HepG2 (cell line): ENCODE measurements at regions not wholly inside any gene's neighbourhood (a gene's known extent, or its start where the extent isn't known, plus 50 kb on each side); places are given as distances from the start of the nearest gene placed in this dataset.

Experiments
- ATAC-seq: fragments of 200-7000 bp; cut with Tn5 transposase; 3 replicates; pipeline ENCODE4 v1.9.1; 2020; ENCODE audit warnings: mild to moderate bottlenecking, moderate library complexity
- BruUV-seq: library from RNA; stranded (reverse); fragments of 400-500 nt; replicated peaks from 2 replicates; lab custom pipeline; 2021; lab: Mats Ljungman, UMichigan
- CTCF ChIA-PET: fragments of 300-600 bp; formaldehyde crosslinking; extraction: SDS; loops from one replicate; lab custom pipeline; 2021; ENCODE audit warnings: low total read pairs, inconsistent platforms, low intra/inter-chr PET ratio; lab: Yijun Ruan, JAX
- POLR2A ChIA-PET: fragments of 350-600 bp; sonication (Branson Sonifier 250); formaldehyde crosslinking; loops from one replicate; lab custom pipeline; 2020; ENCODE audit warnings: antibody characterized with exemption, inconsistent platforms; lab: Yijun Ruan, JAX
- DNase-seq: peaks from one replicate; pipeline ENCODE4 v3.0.0-alpha.2; 2015; ENCODE audit warnings: low spot score
- FAIRE-seq: peaks from 3 replicates; lab custom pipeline; 2011; peaks lifted over from hg19 to GRCh38; lab: Jason Lieb, UNC
- H2AFZ ChIP-seq: one replicate; pipeline ENCODE4 v1.6.1; 2011; ENCODE audit warnings: low read length, inconsistent platforms
- H3K27ac ChIP-seq: fragments of 300-600 bp; 3 replicates; pipeline ENCODE4 v1.8.0; 2011; ENCODE audit warnings: mixed run types, mild to moderate bottlenecking, mixed read lengths, low read length, inconsistent platforms; ENCODE audit not compliant: insufficient read depth; ENCODE audit errors: extremely low read length
- H3K27me3 ChIP-seq, 2 experiments: fragments of 200-600 bp in 1 of 2; 2 replicates in 1 of 2; 3 replicates in 1 of 2; pipeline versions ENCODE4 v1.6.0 to v1.8.0; 2011; ENCODE audit warnings: low read length in 2 of 2, mild to moderate bottlenecking in 2 of 2, moderate library complexity in 2 of 2, inconsistent platforms in 1 of 2; ENCODE audit not compliant: insufficient read depth in 2 of 2, control insufficient read depth in 1 of 2
- H3K36me3 ChIP-seq, 2 experiments: fragments of 200-600 bp in 1 of 2; replicated peaks in 1 of 2; 2 replicates in 1 of 2; 3 replicates in 1 of 2; pipeline versions ENCODE4 v1.5.1 to v1.8.0; 2011; ENCODE audit warnings: low read length in 2 of 2, inconsistent platforms in 1 of 2; ENCODE audit not compliant: insufficient read depth in 2 of 2, control insufficient read depth in 1 of 2
- H3K4me1 ChIP-seq: 2 replicates; pipeline ENCODE4 v1.5.1; 2012; ENCODE audit warnings: low read length, inconsistent platforms; ENCODE audit not compliant: insufficient read depth
- H3K4me2 ChIP-seq: 2 replicates; pipeline ENCODE4 v1.6.0; 2011; ENCODE audit warnings: low read depth, low read length, inconsistent platforms
- H3K4me3 ChIP-seq, 3 experiments: fragments of 200-600 bp in 1 of 3; sonication (generic), shearing (Covaris generic) in 1 of 3; replicated peaks in 1 of 3; 2 replicates each; pipeline ENCODE4 v1.5.1; 2011 to 2016; ENCODE audit warnings: low read length in 3 of 3, inconsistent platforms in 2 of 3, low read depth in 2 of 3, mild to moderate bottlenecking in 2 of 3, control low read depth in 1 of 3, mixed read lengths in 1 of 3; ENCODE audit not compliant: insufficient read depth in 1 of 3
- H3K79me2 ChIP-seq: one replicate; pipeline ENCODE4 v1.6.1; 2011; ENCODE audit warnings: low read length, inconsistent platforms; ENCODE audit not compliant: insufficient read depth
- H3K9ac ChIP-seq: 2 replicates; pipeline ENCODE4 v1.6.0; 2011; ENCODE audit warnings: mild to moderate bottlenecking, low read depth, low read length, inconsistent platforms; ENCODE audit not compliant: insufficient read depth
- H3K9me3 ChIP-seq: 2 replicates; pipeline ENCODE4 v1.5.1; 2012; ENCODE audit warnings: mild to moderate bottlenecking, low read length
- H4K20me1 ChIP-seq: 2 replicates; pipeline ENCODE4 v1.6.0; 2011; ENCODE audit warnings: inconsistent platforms, mild to moderate bottlenecking, low read length, moderate library complexity; ENCODE audit not compliant: insufficient read depth
- ARNTL ChIP-seq: sonication (generic); formaldehyde crosslinking; IDR thresholded peaks from 2 replicates; pipeline ENCODE4 v1.4.0; 2020; ENCODE audit warnings: mild to moderate bottlenecking, missing genetic modification reagents
- HMG20B ChIP-seq: conservative IDR thresholded peaks from 2 replicates; pipeline ENCODE4 v1.6.1; 2016; ENCODE audit warnings: missing genetic modification reagents, missing compliant biosample characterization
- IRX3 ChIP-seq: sonication (generic); formaldehyde crosslinking; IDR thresholded peaks from 2 replicates; pipeline ENCODE4 v1.8.1; 2023; ENCODE audit warnings: mild to moderate bottlenecking, low read depth, missing genetic modification reagents, borderline replicate concordance
- SMAD1 ChIP-seq: sonication (generic); formaldehyde crosslinking; IDR thresholded peaks from 2 replicates; pipeline ENCODE4 v1.4.0; 2020; ENCODE audit warnings: missing genetic modification reagents, low read depth, mild to moderate bottlenecking, borderline replicate concordance
- ZNF546 ChIP-seq: sonication (generic); formaldehyde crosslinking; conservative IDR thresholded peaks from 2 replicates; pipeline ENCODE4 v1.8.1; 2023; ENCODE audit warnings: mild to moderate bottlenecking, missing genetic modification reagents
- ZNF556 ChIP-seq: sonication (generic); formaldehyde crosslinking; IDR thresholded peaks from 2 replicates; pipeline ENCODE4 v1.4.0; 2020; ENCODE audit warnings: mild to moderate bottlenecking, missing genetic modification reagents, borderline replicate concordance
- ZNF724P ChIP-seq: sonication (generic); formaldehyde crosslinking; IDR thresholded peaks from 2 replicates; pipeline ENCODE4 v1.8.0; 2022; ENCODE audit warnings: missing genetic modification reagents, borderline replicate concordance
- WGBS: methylation state at CpG from one replicate; pipeline ENCODE4 v1.1.6; 2017; ENCODE audit warnings: low lambda C conversion rate; 5-methylcytosine and 5-hydroxymethylcytosine counted together
- in situ Hi-C: cut with HindIII; loops from 2 replicates; pipeline ENCODE4 v1.10.0; 2017; ENCODE audit warnings: low pct_unique_long_range_greater_than_20kb; ENCODE audit not compliant: extremely low pct_ligation_motif_present
- intact Hi-C: fragments of 100-400 bp; cut with micrococcal nuclease; formaldehyde crosslinking; loops from one replicate; pipeline ENCODE4 v1.10.0; 2022; ENCODE audit not compliant: unreplicated experiment
- TF ChIP-seq, protein P1 (sequence below): sonication (generic); formaldehyde crosslinking; IDR thresholded peaks from 2 replicates; pipeline ENCODE4 v1.4.0; 2020; ENCODE audit warnings: mild to moderate bottlenecking, missing genetic modification reagents, borderline replicate concordance
- TF ChIP-seq, protein P2 (sequence below): IDR thresholded peaks from 2 replicates; pipeline ENCODE4 v1.6.1; 2016; ENCODE audit warnings: missing genetic modification reagents, missing compliant biosample characterization
- TF ChIP-seq, protein P3 (sequence below): sonication (generic); formaldehyde crosslinking; IDR thresholded peaks from 2 replicates; pipeline ENCODE4 v1.4.0; 2020; ENCODE audit warnings: missing genetic modification reagents
- TF ChIP-seq, protein P4 (sequence below): sonication (generic); formaldehyde crosslinking; IDR thresholded peaks from 2 replicates; pipeline ENCODE4 v1.8.1; 2023; ENCODE audit warnings: mild to moderate bottlenecking, moderate library complexity, missing genetic modification reagents
- TF ChIP-seq, protein P5 (sequence below): sonication (generic); formaldehyde crosslinking; IDR thresholded peaks from 2 replicates; pipeline ENCODE4 v1.8.0; 2022; ENCODE audit warnings: missing genetic modification reagents, mild to moderate bottlenecking, borderline replicate concordance

DNA sequence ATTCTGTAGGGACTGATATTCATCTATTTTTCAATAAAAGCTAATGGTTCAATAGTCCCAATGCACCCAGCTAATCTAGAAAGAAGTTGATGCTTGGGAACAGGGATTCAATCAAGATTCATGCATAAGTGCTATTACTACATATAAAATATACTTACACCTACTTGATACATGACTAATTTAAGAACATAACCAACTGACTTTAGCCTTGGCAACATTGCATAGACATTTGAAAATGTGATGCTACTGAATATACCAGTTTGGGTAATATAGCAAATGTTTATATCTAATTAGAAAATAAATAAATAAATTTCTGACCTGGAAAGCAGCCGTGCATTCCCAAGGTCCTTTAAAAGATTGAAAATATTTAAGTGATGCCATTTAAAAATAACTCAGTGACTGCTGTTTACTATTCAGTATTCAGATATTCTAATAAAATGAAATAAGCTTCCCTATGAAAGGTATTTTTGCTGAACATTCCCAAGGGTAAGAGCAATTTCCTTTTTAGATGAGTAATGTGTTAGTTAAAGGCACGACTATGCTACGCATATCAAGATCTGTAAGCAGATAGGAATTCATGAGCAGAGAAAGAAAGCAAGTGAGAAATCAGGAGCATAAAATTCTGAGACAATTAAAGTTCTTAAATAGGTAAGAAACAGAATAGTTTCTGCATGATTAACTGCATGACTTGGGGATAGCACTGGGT lies 160.6 kb upstream of the SYT1 start (continued):
- TF ChIP-seq, protein P1, sequence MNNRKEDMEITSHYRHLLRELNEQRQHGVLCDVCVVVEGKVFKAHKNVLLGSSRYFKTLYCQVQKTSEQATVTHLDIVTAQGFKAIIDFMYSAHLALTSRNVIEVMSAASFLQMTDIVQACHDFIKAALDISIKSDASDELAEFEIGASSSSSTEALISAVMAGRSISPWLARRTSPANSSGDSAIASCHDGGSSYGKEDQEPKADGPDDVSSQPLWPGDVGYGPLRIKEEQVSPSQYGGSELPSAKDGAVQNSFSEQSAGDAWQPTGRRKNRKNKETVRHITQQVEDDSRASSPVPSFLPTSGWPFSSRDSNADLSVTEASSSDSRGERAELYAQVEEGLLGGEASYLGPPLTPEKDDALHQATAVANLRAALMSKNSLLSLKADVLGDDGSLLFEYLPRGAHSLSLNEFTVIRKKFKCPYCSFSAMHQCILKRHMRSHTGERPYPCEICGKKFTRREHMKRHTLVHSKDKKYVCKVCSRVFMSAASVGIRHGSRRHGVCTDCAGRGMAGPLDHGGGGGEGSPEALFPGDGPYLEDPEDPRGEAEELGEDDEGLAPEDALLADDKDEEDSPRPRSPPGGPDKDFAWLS (CRISPR knock-in tag), result no peak

DNA sequence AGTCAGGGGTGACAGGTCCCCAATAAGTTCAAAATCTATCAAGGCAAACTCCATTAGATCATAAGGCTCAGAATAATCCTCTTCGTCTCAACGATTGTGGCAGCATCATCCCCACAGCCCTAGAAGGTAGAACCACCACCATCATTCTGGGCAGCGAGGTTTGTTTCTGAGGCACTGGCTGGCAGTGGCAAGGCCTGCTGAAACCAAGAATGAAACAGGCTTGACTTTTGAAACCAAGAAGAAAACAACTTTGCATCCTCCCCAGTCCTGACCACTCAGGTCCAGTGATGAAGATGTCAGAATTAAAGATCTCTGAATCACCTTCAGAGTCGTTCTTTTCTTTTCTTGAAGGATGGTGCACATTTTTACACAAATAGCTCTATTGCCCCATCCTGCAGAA lies 152.6 kb upstream of the SYT1 start:
- BruUV-seq, result no TSS peak
- H3K79me2 ChIP-seq, result no peaks in the 10 kb centered on the region
- no peak overlapping the region for H2AFZ ChIP-seq
- POLR2A ChIA-PET, result no interaction called here
- FAIRE-seq (no peak), DNase-seq (no peak), ATAC-seq (no peak)
- CTCF ChIA-PET, result no interaction called here
- H3K9me3 ChIP-seq, result no peaks in the 10 kb centered on the region
- H4K20me1 ChIP-seq, result no peaks in the 10 kb centered on the region
- H3K27ac ChIP-seq, result no peak overlapping the region
- no peaks in the 10 kb centered on the region for H3K4me1 ChIP-seq
- intact Hi-C loops, result no loop called here
- no peak overlapping the region for H3K9ac ChIP-seq
- no peak overlapping the region for H3K4me3 ChIP-seq
- H3K36me3 ChIP-seq, result no peaks in the 10 kb centered on the region
- in situ Hi-C loops, result no loop called here
- no peaks in the 10 kb centered on the region for H3K27me3 ChIP-seq
- WGBS, result 0% methylated on average over 4 of the region's 4 CpGs
- no peak overlapping the region for H3K4me2 ChIP-seq
- TF ChIP-seq, protein P2, sequence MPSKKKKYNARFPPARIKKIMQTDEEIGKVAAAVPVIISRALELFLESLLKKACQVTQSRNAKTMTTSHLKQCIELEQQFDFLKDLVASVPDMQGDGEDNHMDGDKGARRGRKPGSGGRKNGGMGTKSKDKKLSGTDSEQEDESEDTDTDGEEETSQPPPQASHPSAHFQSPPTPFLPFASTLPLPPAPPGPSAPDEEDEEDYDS (CRISPR knock-in tag), result no peak
- TF ChIP-seq, protein P3, sequence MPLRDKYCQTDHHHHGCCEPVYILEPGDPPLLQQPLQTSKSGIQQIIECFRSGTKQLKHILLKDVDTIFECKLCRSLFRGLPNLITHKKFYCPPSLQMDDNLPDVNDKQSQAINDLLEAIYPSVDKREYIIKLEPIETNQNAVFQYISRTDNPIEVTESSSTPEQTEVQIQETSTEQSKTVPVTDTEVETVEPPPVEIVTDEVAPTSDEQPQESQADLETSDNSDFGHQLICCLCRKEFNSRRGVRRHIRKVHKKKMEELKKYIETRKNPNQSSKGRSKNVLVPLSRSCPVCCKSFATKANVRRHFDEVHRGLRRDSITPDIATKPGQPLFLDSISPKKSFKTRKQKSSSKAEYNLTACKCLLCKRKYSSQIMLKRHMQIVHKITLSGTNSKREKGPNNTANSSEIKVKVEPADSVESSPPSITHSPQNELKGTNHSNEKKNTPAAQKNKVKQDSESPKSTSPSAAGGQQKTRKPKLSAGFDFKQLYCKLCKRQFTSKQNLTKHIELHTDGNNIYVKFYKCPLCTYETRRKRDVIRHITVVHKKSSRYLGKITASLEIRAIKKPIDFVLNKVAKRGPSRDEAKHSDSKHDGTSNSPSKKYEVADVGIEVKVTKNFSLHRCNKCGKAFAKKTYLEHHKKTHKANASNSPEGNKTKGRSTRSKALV, result no peak
- no peak for TF ChIP-seq ZNF556 (CRISPR knock-in tag)
- TF ChIP-seq, protein P4, sequence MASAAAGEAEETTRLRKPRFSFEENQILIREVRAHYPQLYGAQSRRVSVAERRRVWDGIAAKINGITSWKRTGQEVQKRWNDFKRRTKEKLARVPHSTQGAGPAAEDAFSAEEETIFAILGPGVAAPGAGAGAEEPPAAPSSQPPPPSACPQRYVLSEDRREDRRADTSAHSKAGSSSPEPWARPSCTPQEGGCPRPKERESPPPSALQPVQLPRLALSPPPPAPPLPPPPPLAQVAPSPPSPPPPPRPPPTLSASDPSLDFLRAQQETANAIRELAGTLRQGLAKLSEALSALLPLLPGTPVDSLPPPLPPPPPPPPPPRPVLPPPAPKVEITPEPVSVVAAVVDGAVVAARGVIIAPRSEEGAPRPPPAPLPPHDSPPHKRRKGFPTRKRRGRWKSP (CRISPR knock-in tag), result no peak
- TF ChIP-seq ZNF724P (CRISPR knock-in tag), result no peak
- TF ChIP-seq IRX3, result no peak
- no peak for TF ChIP-seq ZNF546
- TF ChIP-seq, protein P5, sequence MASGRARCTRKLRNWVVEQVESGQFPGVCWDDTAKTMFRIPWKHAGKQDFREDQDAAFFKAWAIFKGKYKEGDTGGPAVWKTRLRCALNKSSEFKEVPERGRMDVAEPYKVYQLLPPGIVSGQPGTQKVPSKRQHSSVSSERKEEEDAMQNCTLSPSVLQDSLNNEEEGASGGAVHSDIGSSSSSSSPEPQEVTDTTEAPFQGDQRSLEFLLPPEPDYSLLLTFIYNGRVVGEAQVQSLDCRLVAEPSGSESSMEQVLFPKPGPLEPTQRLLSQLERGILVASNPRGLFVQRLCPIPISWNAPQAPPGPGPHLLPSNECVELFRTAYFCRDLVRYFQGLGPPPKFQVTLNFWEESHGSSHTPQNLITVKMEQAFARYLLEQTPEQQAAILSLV (CRISPR knock-in tag), result no peak
- no peak for TF ChIP-seq HMG20B (CRISPR knock-in tag)
- no peak for TF ChIP-seq ARNTL
- no peak for TF ChIP-seq SMAD1 (CRISPR knock-in tag)
